ENCODE measurements at regions not wholly inside any gene's neighbourhood (a gene's known extent, or its start where the extent isn't known, plus 50 kb on each side); places are given as distances from the start of the nearest gene placed in this dataset.

GRCh38 chr4:130851107-130851506 lies 1755.2 kb downstream of the C4orf33 start:
- no peak for TF ChIP-seq EP300 (conservative IDR thresholded peaks at IDR 0.05; ENCODE audit: poor library complexity, severe bottlenecking)
- no peak for TF ChIP-seq CTCF (IDR thresholded peaks at IDR 0.05; ENCODE audit: poor library complexity, severe bottlenecking)
- TF ChIP-seq MXI1 (conservative IDR thresholded peaks at IDR 0.05; ENCODE audit: poor library complexity, severe bottlenecking): no peak
- TF ChIP-seq POLR2AphosphoS5 (IDR thresholded peaks at IDR 0.05): no peak
- no peak for TF ChIP-seq REST (IDR thresholded peaks at IDR 0.05; ENCODE audit: borderline replicate concordance)
- TF ChIP-seq EZH2 (IDR thresholded peaks at IDR 0.05; ENCODE audit: borderline replicate concordance, insufficient read depth, low read length, poor library complexity, severe bottlenecking): no peak
- no peak for TF ChIP-seq SMC3 (conservative IDR thresholded peaks at IDR 0.05; ENCODE audit: poor library complexity)

Measured in neural cell (in vitro differentiated cells).